GM18867 (cell line): ENCODE measurements at regions not wholly inside any gene's neighbourhood (a gene's known extent, or its start where the extent isn't known, plus 50 kb on each side); places are given as distances from the start of the nearest gene placed in this dataset.
A peak's percentile ranks its signal among the peaks of the same experiment; 100 is the strongest.

ENCODE experiments used
- ATAC-seq: cut with Tn5 transposase; IDR thresholded peaks from one replicate; pipeline ENCODE4 v1.9.1; 2021; ENCODE audit warnings: mild to moderate bottlenecking, moderate library complexity; ENCODE audit not compliant: unreplicated experiment

DNA sequence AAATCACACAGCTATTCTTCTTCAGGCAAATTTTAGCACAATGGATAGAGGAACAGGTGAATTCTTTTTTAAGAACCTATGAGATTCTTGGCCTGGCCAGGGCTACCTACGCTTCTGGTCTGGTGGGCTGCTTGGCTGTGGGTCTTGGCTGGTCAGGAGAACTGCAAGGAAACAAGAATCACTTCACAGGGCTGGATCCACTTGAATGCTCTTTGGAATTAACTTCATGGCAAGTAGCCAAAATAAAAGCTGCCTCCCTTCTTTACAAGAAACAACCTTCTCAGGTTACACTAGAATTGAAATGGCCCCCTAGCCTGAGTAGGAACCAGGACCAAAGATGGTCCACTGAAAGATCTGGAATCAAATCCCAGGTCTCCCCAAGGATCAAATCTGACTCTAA, 519.1 kb downstream of the IQCM start:
- ATAC-seq, result no peak

DNA sequence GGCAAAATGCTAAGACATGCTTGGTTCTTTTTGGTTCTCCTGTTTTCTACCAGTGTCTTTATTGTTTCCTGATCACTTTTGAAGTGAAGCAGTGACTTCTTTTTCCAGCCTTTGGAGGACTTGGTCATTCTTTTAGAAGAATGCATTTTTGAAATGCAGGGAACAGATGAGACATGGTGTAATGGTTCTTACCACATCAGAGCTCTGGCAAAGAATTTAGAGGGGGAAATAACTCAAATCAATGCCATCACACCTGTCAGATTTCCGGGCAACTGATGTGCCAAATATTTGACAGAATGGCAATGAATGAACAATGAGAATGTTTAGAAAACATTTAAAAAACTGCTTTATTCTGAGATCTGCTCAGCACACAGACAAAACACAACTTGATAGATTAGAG, 519.6 kb downstream of the IQCM start:
- ATAC-seq, result no peak

GRCh38 chr4:149294601-149295000, 521.0 kb downstream of the IQCM start:
- no peak for ATAC-seq

GRCh38 chr4:149293046-149293649, 522.5 kb downstream of the IQCM start:
- no peak for ATAC-seq

DNA sequence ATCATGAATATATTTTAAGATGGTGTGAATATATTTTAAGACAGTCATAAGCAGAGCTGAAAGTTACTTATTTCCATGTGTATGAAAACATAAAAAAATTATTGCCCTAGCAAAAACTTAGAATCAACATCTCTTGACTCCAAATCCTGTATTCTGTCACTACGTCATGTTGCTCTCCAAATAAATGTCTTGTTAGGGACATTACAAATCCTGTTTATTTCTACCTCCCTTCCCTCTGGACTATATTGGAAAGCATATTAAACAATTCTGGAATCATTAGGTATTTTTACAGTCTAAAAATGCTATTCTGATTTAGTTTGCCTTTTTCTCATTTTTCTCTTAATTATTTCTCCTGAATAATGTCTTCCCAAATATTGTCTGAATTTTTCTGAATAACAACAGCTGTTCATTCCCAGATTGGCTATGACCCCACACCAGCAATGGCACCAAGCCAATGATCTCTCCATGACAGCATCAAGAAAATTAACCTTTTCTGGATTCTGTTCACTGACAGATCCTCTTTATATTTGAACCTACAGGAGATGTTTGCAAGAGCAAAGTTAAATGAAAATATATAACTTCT, 523.1 kb downstream of the IQCM start:
- no peak for ATAC-seq

- ATAC-seq, result no peak
These were observed 524.2 kb downstream of the IQCM start for GRCh38 chr4:149291463-149291862.

DNA sequence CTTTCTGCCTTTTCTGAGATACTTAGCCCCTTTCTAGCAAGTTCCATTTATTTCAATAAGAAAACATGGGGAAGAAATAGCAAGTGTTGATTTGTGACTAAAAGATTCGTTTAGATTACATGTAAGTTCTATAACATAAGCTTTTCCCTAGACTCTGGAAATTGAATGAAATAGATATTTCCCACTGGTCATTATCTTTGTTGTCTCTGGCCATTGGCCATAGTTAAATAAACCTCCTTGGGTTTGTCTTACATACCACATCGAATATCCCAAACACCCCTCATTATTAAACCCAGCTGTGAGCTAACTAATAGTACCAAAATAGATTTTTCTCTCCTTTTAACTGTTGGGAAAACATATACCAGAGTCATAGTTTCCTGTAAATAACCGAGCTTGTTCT, 534.8 kb downstream of the IQCM start:
- ATAC-seq, result no peak

DNA sequence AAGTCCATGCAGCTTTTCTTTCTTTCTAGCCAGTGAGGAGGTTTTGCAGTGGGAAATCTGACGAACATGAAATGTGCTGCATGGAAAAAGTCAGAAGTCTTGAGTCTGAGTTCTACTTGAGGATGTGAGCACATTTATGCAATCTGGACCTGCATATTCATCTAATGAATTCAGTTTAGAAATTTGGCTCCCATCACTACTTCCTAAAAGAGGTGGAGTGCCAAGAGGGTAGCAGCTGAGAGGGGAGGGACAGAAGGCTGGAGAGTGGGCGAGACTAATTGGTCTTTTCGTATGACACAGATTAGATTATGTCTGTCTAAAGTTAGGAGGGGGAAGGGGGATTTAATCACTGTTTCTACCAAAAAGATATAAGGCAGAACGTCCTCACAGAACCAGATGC, 535.9 kb downstream of the IQCM start:
- ATAC-seq, result no peak

DNA sequence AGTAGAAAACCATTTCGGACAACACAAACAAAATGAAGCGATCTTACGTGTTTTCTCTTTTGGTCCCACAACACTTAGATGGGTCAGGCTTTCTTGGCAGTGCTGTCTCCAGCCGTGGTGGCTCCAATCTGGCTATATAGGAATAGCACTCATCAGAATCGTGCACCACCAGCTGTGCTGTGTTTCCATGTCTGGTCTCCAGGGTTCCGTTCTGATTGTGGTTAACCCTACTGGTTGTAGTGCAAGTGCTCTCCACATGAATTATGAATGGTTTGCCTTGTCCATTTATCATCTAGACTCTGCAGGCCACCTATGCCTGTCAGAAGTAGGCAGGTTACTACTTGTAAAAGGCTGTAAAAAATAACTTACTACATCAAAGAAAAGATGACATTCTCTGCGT, 536.3 kb downstream of the IQCM start:
- ATAC-seq, result no peak

GRCh38 chr4:149277705-149278104, 537.9 kb downstream of the IQCM start:
- ATAC-seq, result no peak

GRCh38 chr4:149269835-149270234, 545.8 kb downstream of the IQCM start:
- no peak for ATAC-seq

GRCh38 chr4:149266301-149266700, 549.3 kb downstream of the IQCM start:
- no peak for ATAC-seq

GRCh38 chr4:149265645-149266044, 550.0 kb downstream of the IQCM start:
- no peak for ATAC-seq

- peak; percentile 91 for ATAC-seq
These were observed 551.4 kb downstream of the IQCM start for GRCh38 chr4:149264093-149264733.

- ATAC-seq, result no peak
These were observed 567.4 kb downstream of the IQCM start for GRCh38 chr4:149248191-149248764.

- no peak for ATAC-seq
These were observed 568.5 kb downstream of the IQCM start for GRCh38 chr4:149247164-149247563.

- no peak for ATAC-seq
These were observed 570.3 kb downstream of the IQCM start for GRCh38 chr4:149245333-149245732.

GRCh38 chr4:149238097-149238496, 577.5 kb downstream of the IQCM start:
- no peak for ATAC-seq

- ATAC-seq, result no peak
These were observed 580.8 kb downstream of the IQCM start for GRCh38 chr4:149234798-149235197.

- no peak for ATAC-seq
These were observed 592.0 kb downstream of the IQCM start for GRCh38 chr4:149223659-149224058.

- ATAC-seq, result no peak
These were observed 597.0 kb downstream of the IQCM start for GRCh38 chr4:149218672-149219071.

DNA sequence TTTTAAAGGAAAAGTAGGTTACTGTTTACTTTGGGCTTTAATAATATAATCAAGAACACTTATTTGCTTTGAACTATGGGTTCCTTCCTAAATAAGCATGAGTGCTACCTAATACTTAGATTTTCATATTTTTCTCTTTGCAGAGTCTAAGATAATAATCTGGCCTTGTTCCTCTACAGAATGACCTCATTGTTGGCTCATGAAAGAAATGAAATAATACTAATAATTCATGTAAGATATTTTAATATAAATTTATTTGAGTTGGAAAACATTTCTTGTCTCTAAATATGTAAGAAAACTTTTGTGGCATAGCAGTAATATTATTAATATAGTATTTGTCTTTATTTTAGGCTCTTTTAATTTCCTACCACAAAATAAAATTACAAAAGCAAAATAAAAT, 601.3 kb downstream of the IQCM start:
- no peak for ATAC-seq
